GM19023 (cell line): ENCODE measurements at regions not wholly inside any gene's neighbourhood (a gene's known extent, or its start where the extent isn't known, plus 50 kb on each side); places are given as distances from the start of the nearest gene placed in this dataset.

Source experiments
- ATAC-seq: cut with Tn5 transposase; IDR thresholded peaks from one replicate; pipeline ENCODE4 v1.9.1; 2021; ENCODE audit warnings: mild to moderate bottlenecking, moderate library complexity; ENCODE audit not compliant: unreplicated experiment

DNA sequence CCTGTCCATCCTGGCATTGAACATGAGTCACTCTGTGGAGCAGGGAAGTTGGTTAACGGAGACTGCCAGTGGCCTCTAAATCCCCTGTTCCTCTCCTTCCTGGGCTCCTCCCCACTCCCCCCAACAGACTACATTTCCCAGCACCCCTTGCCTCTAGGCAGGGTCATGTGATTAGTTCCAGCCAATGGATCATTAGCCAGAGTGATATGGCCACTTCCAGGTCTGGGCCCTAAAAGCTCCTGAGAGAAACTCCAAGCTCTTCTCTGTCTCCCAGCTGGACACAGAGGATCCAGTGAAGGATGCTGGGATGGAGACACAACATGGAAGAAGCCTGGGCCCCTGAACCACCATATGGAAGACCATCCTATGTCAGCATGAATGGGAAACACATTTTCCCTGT, 54.4 kb upstream of the RFLNA start:
- no peak for ATAC-seq

DNA sequence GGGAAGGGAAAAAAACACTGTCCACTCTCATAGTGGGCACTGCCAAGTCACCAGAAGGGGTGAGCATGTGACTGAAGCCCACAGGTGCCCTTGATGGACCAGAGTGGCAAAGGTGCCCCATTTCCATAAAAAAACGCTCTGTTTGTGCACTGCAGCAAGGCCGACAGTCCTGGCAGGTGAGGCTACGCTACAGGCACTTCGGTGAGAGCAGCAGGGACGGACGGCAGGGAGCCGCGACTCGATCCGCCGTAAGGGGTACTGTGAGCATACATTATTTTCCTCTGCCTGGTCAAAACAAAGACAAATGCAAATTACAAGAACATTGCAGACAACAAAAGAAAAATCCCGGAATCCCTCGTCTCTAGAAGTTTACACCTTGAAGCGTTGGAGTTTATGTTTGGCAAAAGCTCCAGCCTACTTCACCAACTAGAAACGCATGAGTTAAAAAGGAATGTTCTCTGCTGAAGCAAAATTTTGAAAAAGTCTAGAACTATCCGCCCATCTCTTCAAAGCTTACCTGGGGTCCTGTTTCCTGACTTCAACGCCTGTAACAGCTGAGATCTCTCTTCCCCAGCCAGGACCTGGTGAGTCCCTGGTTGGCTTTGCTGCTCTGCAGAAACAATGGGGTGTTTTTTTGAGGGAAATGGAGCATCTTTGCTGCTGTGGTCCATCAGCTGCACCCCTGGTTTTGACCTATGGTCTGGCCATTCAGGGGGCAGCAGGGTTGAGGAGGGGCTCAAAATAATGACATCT, 52.9 kb upstream of the RFLNA start:
- ATAC-seq, result no peak

DNA sequence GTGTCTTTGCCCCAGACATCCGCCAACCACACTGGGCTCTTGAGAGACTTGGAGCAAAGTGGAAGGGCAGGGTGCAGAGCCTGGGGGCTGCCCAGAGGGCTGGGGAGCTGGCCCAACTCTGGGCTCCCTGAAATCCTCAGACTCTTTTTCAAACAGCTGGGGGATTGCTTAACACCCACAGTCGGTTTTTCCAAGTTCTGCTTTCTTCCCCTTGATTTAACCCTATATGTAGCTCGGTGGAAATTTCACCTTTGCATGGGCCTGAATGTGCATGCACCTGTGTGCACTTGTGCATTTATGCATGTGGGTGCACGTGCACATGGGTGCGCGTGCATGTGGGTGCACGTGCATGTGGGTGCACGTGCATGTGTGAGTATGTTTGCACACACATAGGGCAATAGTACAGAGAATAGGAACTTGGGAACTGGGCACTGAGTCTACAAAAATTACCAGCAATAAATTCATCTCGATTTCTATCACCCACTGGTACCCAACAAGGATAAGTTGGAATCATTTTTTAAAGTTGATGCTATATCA, 52.3 kb upstream of the RFLNA start:
- no peak for ATAC-seq

DNA sequence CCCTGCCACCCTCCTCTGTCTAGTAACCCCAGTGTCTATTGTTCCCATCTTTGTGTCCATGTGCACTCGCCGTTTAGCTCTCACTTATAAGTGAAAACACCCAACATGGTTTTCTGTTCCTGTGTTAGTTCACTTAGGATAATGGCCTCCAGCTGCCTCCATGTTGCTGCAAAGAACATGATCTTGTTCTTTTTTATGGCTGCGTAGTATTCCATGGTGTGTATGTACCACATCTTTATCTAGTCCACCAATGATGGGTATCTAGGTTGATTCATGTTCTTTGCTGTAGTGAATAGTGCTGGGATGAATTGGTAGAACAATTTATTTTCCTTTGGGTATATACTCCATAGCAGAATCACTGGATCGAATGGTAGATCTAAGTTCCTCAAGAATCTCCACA, 51.0 kb upstream of the RFLNA start:
- ATAC-seq, result no peak
